DOHH2 (cell line): ENCODE measurements at regions not wholly inside any gene's neighbourhood (a gene's known extent, or its start where the extent isn't known, plus 50 kb on each side); places are given as distances from the start of the nearest gene placed in this dataset.

Experiments used
- EZH2phosphoT487 ChIP-seq: fragments of 200-600 bp; sonication (generic); IDR thresholded peaks from 2 replicates; pipeline ENCODE4 v1.6.1; 2017; ENCODE audit warnings: borderline replicate concordance, mild to moderate bottlenecking, antibody characterized with exemption, low read length, moderate library complexity, mixed read lengths
- TF ChIP-seq, protein P1 (sequence below): fragments of 200-600 bp; sonication (generic); IDR thresholded peaks from one replicate; pipeline ENCODE4 v1.5.1; 2014; ENCODE audit warnings: antibody characterized with exemption, mild to moderate bottlenecking, low read depth, low read length; ENCODE audit not compliant: poor library complexity, severe bottlenecking

DNA sequence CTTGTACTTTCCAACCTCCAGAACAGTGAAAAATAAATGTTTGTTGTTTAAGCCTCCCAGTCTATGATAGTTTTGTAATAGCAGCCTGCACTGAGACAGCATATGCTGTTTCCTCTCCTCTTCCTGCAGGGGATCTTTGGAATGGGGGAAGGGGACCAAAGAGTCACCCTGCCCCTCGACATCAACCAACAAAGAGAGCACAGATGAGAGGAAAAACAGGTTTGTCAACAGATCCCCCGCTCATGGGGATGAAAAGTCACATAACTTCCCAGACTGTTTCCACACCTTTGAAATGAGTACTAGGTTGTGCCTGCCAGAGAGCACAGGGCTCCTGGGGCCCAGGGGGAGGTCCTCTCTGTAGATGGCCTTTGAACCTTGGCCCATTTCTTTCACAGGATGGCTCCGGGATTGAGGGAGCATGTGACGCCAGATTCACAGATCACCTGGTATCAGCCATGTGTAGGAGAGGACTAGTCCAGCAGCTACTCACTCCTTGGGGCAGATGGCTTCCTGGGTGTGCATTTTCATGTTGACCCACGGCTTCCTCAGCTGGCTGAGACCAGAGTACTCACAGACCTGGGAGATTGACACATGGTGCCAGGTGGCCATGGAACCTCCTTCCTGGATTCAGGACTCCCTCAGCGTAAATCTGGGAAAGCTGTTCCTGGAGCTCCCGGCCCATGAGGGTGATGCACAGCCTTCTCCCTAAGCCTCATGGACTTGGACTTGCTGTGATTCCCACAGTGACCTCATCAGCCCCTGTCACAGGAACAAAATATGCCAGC lies 125.6 kb downstream of the CXCL12 start:
- TF ChIP-seq, protein P1, sequence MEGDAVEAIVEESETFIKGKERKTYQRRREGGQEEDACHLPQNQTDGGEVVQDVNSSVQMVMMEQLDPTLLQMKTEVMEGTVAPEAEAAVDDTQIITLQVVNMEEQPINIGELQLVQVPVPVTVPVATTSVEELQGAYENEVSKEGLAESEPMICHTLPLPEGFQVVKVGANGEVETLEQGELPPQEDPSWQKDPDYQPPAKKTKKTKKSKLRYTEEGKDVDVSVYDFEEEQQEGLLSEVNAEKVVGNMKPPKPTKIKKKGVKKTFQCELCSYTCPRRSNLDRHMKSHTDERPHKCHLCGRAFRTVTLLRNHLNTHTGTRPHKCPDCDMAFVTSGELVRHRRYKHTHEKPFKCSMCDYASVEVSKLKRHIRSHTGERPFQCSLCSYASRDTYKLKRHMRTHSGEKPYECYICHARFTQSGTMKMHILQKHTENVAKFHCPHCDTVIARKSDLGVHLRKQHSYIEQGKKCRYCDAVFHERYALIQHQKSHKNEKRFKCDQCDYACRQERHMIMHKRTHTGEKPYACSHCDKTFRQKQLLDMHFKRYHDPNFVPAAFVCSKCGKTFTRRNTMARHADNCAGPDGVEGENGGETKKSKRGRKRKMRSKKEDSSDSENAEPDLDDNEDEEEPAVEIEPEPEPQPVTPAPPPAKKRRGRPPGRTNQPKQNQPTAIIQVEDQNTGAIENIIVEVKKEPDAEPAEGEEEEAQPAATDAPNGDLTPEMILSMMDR: no peak
- TF ChIP-seq EZH2phosphoT487: no peak
